ENCODE measurements at regions not wholly inside any gene's neighbourhood (a gene's known extent, or its start where the extent isn't known, plus 50 kb on each side); places are given as distances from the start of the nearest gene placed in this dataset.
A peak's percentile ranks its signal among the peaks of the same experiment; 100 is the strongest.
"Not testable (repeated sequence)": the region's sequence is repeated elsewhere in the genome, so short reads cannot be mapped to it uniquely, and the experiment has no call there.

- H3K9ac ChIP-seq (ENCODE audit: low read depth in 1 of 2, low read length in 2 of 2) = no peak overlapping the region
- peaks cover 2 to 36% (median 18%) of the 10 kb centered on the region in 4 donors for H3K4me1 ChIP-seq (ENCODE audit: control insufficient read depth in 4 of 4, insufficient read depth in 4 of 4, low read length in 3 of 4)
- H3K36me3 ChIP-seq (ENCODE audit: control insufficient read depth in 4 of 4, insufficient read depth in 3 of 4, low read depth in 1 of 4, low read length in 3 of 4) = no peaks in the 10 kb centered on the region
- no peak for TF ChIP-seq TAF1 (conservative IDR thresholded peaks at IDR 0.05)
- TF ChIP-seq HNF4A (conservative IDR thresholded peaks at IDR 0.05) = no peak
- TF ChIP-seq NR2F2 (IDR thresholded peaks at IDR 0.05) = no peak
- no peak for TF ChIP-seq EGR1 (IDR thresholded peaks at IDR 0.05; ENCODE audit: low read depth in 2 of 2)
- TF ChIP-seq CTCF (IDR thresholded peaks at IDR 0.05; ENCODE audit: low read depth, low read length, missing input control) = no peak
- peak; percentile 91 for TF ChIP-seq REST (IDR thresholded peaks at IDR 0.05)
- H3K9me3 ChIP-seq (ENCODE audit: control insufficient read depth in 4 of 4, low read length in 3 of 4) = no peaks in the 10 kb centered on the region
- WGBS = 87% methylated on average over 30 of the region's 30 CpGs
- no peak for DNase-seq (ENCODE audit: low spot score)
- no peaks in the 10 kb centered on the region for H3K27me3 ChIP-seq (ENCODE audit: control insufficient read depth in 4 of 4, insufficient read depth in 4 of 4, low read length in 3 of 4)
- no peak overlapping the region for H3K27ac ChIP-seq (ENCODE audit: low read depth in 1 of 2, low read length in 2 of 2)
- no peak overlapping the region for H3K4me3 ChIP-seq (ENCODE audit: low read depth in 1 of 3, low read length in 3 of 3)
Observed at GRCh38 chr14:105647784-105648608, 121.6 kb downstream of the TMEM121 start.

- H3K27me3 ChIP-seq (ENCODE audit: control insufficient read depth in 4 of 4, insufficient read depth in 4 of 4, low read length in 3 of 4); H3K27ac ChIP-seq (ENCODE audit: low read depth in 1 of 2, low read length in 2 of 2); H3K36me3 ChIP-seq (ENCODE audit: control insufficient read depth in 4 of 4, insufficient read depth in 3 of 4, low read depth in 1 of 4, low read length in 3 of 4); H3K9me3 ChIP-seq (ENCODE audit: control insufficient read depth in 4 of 4, low read length in 3 of 4); H3K9ac ChIP-seq (ENCODE audit: low read depth in 1 of 2, low read length in 2 of 2); DNase-seq (ENCODE audit: low spot score); H3K4me3 ChIP-seq (ENCODE audit: low read depth in 1 of 3, low read length in 3 of 3): not testable (repeated sequence)
- TF ChIP-seq RXRA (IDR thresholded peaks at IDR 0.05) = peak in 1 of 2 donors; percentile 7
- 62% methylated on average over 12 of the region's 13 CpGs for WGBS
- H3K4me1 ChIP-seq (ENCODE audit: control insufficient read depth in 4 of 4, insufficient read depth in 4 of 4, low read length in 3 of 4) = peaks cover 2 to 32% (median 15%) of the 10 kb centered on the region in 4 donors
Observed at GRCh38 chr14:105648609-105649535, 122.5 kb downstream of the TMEM121 start.

GRCh38 chr14:105652317-105652716 is 125.9 kb downstream of the TMEM121 start:
- H3K9me3 ChIP-seq (ENCODE audit: control insufficient read depth in 4 of 4, low read length in 3 of 4); H3K9ac ChIP-seq (ENCODE audit: low read depth in 1 of 2, low read length in 2 of 2); H3K4me3 ChIP-seq (ENCODE audit: low read depth in 1 of 3, low read length in 3 of 3); H3K27ac ChIP-seq (ENCODE audit: low read depth in 1 of 2, low read length in 2 of 2); DNase-seq (ENCODE audit: low spot score); H3K36me3 ChIP-seq (ENCODE audit: control insufficient read depth in 4 of 4, insufficient read depth in 3 of 4, low read depth in 1 of 4, low read length in 3 of 4); H3K27me3 ChIP-seq (ENCODE audit: control insufficient read depth in 4 of 4, insufficient read depth in 4 of 4, low read length in 3 of 4): not testable (repeated sequence)
- peaks cover 0 to 12% (median 5%) of the 10 kb centered on the region in 4 donors for H3K4me1 ChIP-seq (ENCODE audit: control insufficient read depth in 4 of 4, insufficient read depth in 4 of 4, low read length in 3 of 4)
- 84% methylated on average over 7 of the region's 8 CpGs for WGBS

GRCh38 chr14:105653921-105654320 is 127.5 kb downstream of the TMEM121 start:
- H3K27ac ChIP-seq (ENCODE audit: low read depth in 1 of 2, low read length in 2 of 2); DNase-seq (ENCODE audit: low spot score); H3K9ac ChIP-seq (ENCODE audit: low read depth in 1 of 2, low read length in 2 of 2); H3K36me3 ChIP-seq (ENCODE audit: control insufficient read depth in 4 of 4, insufficient read depth in 3 of 4, low read depth in 1 of 4, low read length in 3 of 4); H3K4me3 ChIP-seq (ENCODE audit: low read depth in 1 of 3, low read length in 3 of 3); H3K9me3 ChIP-seq (ENCODE audit: control insufficient read depth in 4 of 4, low read length in 3 of 4); H3K27me3 ChIP-seq (ENCODE audit: control insufficient read depth in 4 of 4, insufficient read depth in 4 of 4, low read length in 3 of 4); H3K4me1 ChIP-seq (ENCODE audit: control insufficient read depth in 4 of 4, insufficient read depth in 4 of 4, low read length in 3 of 4): not testable (repeated sequence)
- WGBS = 94% methylated on average over 6 of the region's 9 CpGs
